22Rv1 (cell line): ENCODE measurements at regions not wholly inside any gene's neighbourhood (a gene's known extent, or its start where the extent isn't known, plus 50 kb on each side); places are given as distances from the start of the nearest gene placed in this dataset.

Experiments used
- CTCF ChIP-seq: fragments of 450-650 bp; IDR thresholded peaks from 2 replicates; pipeline ENCODE4 v1.5.1; 2017; ENCODE audit warnings: mild to moderate bottlenecking
- ZFX ChIP-seq: fragments of 450-650 bp; IDR thresholded peaks from 2 replicates; pipeline ENCODE4 v1.6.1; 2017; ENCODE audit warnings: antibody characterized with exemption, borderline replicate concordance

GRCh38 chr7:110322796-110323195 is 768.1 kb upstream of the LRRN3 start:
- TF ChIP-seq CTCF (no peak), ZFX (no peak)
